Rectal smooth muscle tissue (tissue), 1 donor: ENCODE measurements at regions not wholly inside any gene's neighbourhood (a gene's known extent, or its start where the extent isn't known, plus 50 kb on each side); places are given as distances from the start of the nearest gene placed in this dataset.

Experiments
- H3K27ac ChIP-seq: one replicate; pipeline ENCODE4 v1.7.0; 2013; ENCODE audit warnings: low read depth, low read length, inconsistent platforms
- H3K27me3 ChIP-seq: one replicate; pipeline ENCODE4 v1.7.0; 2013; ENCODE audit warnings: low read length; ENCODE audit not compliant: control insufficient read depth, insufficient read depth
- H3K36me3 ChIP-seq: one replicate; pipeline ENCODE4 v1.7.0; 2013; ENCODE audit warnings: low read length; ENCODE audit not compliant: control insufficient read depth, insufficient read depth
- H3K4me1 ChIP-seq: one replicate; pipeline ENCODE4 v1.7.0; 2013; ENCODE audit warnings: low read length; ENCODE audit not compliant: control insufficient read depth, insufficient read depth
- H3K4me3 ChIP-seq: one replicate; pipeline ENCODE4 v1.7.0; 2013; ENCODE audit warnings: low read length
- H3K9ac ChIP-seq: one replicate; pipeline ENCODE4 v1.7.0; 2013; ENCODE audit warnings: low read length

DNA sequence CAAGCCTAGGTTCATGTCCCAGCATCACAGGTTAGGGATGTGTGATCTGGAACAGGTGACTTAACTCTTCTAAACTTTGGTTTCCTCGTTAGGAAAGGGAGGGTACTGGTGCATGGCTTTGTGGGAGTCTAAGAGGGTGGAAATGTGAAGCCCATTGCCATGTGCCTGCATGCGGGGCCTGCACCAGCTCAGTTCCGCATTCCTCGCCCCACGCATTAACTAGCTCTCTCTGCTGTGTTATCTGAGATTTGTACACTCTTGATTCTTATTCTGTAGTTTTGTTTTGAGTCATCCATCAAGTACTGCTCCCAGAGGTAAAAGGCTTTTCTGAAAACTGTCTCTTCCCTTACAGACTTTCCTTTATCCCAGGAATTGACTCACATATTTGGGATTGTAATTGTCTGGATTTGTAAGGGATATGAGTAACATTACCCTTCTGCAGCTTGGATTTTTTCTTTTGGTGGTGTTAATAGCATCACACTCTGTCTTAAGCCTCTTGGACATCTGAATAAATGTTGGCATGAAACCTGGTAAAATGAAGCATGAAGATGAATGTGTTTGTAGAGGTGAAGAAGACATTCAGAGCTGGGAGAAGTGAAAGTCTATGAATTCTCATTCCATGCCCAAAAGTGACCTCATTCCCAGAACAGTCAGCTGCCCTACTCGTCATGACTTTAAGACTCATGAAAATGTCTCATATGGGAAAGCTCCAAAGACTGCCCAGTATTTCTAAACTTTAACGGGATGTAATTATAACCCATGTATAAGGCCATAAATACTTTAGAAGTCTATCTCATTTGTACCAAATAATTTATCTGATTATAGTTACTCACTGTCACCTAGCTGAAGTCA is 357.3 kb downstream of the FOXA2 start:
- Histone ChIP-seq H3K27ac (no peak overlapping the region), H3K4me1 (no peaks in the 10 kb centered on the region), H3K4me3 (no peak overlapping the region), H3K27me3 (no peaks in the 10 kb centered on the region), H3K9ac (no peak overlapping the region), H3K36me3 (no peaks in the 10 kb centered on the region)

- Histone ChIP-seq H3K4me3 (no peak overlapping the region), H3K4me1 (no peaks in the 10 kb centered on the region), H3K9ac (no peak overlapping the region), H3K27me3 (peaks cover 2% of the 10 kb centered on the region), H3K27ac (no peak overlapping the region), H3K36me3 (no peaks in the 10 kb centered on the region)
Measured at GRCh38 chr20:22223236-22223635, 361.1 kb downstream of the FOXA2 start.

DNA sequence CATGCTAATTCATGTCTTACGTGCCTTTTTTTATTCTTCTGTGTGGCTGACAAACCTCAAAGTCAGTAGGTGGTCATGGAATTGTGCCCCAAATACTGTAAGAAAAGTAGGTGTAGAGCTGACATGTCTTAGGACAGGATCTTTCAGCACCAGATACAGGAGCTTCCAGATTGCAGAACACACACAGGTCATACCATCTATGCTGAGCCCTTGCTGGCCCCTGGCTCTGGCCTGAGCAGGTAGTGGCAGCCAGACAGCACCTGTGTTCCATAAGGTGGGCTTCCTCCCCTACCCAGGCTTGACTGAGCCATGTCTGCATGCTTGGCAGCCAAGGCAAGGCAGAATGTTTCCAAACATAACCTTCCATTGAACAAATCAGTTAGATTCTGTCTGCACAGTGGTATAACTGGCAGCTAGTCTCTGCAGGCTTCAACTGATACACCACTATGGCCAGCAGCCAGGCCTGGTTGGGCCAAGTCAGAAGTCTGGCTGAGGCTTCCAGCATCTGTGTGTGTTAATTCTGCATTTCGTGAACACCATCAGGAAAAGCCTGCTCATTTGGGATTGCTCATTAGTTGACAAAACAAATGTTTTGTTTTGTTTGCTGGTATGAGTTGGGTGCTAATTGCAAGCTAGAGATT is 366.5 kb downstream of the FOXA2 start:
- Histone ChIP-seq H3K27me3 (peaks cover 2% of the 10 kb centered on the region), H3K4me1 (no peaks in the 10 kb centered on the region), H3K4me3 (no peak overlapping the region), H3K9ac (no peak overlapping the region), H3K27ac (no peak overlapping the region), H3K36me3 (no peaks in the 10 kb centered on the region)

DNA sequence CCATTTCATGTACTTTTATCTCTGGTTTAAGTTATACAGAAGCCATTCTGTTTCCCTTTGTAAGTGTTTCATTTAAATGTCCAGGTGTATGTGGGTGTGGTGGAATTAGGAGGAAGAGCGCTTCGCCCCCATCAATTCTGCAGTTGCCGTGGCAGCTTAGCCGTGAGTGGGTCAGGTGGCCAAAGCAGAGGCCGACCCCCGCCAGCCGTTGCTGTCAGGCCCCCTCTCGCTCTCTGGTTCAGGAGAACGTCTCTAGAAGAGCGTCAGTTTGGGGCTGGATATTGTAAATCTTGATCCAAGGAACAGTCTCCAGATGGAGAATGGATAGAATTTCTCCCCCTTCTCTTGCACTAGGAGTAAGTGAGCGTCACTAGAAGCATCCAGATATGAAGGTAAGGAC is 367.4 kb downstream of the FOXA2 start:
- Histone ChIP-seq H3K9ac (no peak overlapping the region), H3K4me3 (no peak overlapping the region), H3K36me3 (no peaks in the 10 kb centered on the region), H3K27me3 (peaks cover 2% of the 10 kb centered on the region), H3K4me1 (no peaks in the 10 kb centered on the region), H3K27ac (no peak overlapping the region)

- H3K27me3 ChIP-seq: peaks cover 2% of the 10 kb centered on the region
- no peak overlapping the region for H3K9ac ChIP-seq
- no peaks in the 10 kb centered on the region for H3K4me1 ChIP-seq
- H3K4me3 ChIP-seq: no peak overlapping the region
- no peak overlapping the region for H3K27ac ChIP-seq
- H3K36me3 ChIP-seq: no peaks in the 10 kb centered on the region
Measured at GRCh38 chr20:22214296-22214695, 370.1 kb downstream of the FOXA2 start.

GRCh38 chr20:22213271-22213670 is 371.1 kb downstream of the FOXA2 start:
- Histone ChIP-seq H3K27ac (no peak overlapping the region), H3K4me3 (no peak overlapping the region), H3K9ac (no peak overlapping the region), H3K36me3 (no peaks in the 10 kb centered on the region), H3K4me1 (no peaks in the 10 kb centered on the region), H3K27me3 (no peaks in the 10 kb centered on the region)

DNA sequence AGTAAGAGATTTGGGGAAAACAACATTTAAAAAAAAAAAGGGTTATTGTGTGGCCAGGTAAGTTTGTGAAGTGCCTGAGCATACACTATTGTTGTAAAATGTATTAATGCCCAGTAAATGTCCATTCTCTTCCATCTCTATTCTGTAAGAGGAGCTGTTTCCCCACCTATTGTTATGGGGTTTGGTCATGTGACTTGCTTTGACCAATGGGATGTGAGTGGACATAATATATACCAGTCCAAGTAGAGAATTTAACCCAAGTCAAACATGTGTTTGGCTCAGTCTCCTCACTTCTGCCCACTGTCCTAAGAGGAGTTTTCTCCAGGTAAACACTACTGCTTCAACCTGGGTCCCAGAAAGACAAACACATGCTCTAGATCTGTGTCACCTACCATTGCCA is 377.1 kb downstream of the FOXA2 start:
- Histone ChIP-seq H3K4me1 (no peaks in the 10 kb centered on the region), H3K27ac (no peak overlapping the region), H3K4me3 (no peak overlapping the region), H3K9ac (no peak overlapping the region), H3K36me3 (no peaks in the 10 kb centered on the region), H3K27me3 (no peaks in the 10 kb centered on the region)

DNA sequence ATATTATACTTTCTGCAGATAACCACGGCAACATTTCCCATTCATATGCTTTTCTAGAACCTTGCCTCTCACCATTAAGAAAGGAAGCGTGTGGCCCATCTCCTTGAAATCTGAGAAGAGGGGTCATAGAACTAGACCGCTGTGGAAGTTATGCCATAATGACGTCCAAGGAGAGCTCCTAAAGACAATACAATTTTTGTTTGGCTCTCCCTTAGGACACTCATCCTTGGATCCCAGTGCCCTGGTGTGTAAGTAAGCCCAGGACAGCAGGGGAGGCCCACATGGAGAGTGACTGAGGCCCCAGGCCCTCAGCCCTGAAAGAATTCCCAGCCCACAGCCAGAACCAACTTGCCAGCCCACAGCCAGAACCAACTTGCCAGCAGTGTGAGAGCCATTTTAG is 379.6 kb downstream of the FOXA2 start:
- no peaks in the 10 kb centered on the region for H3K27me3 ChIP-seq
- H3K4me1 ChIP-seq: no peaks in the 10 kb centered on the region
- no peak overlapping the region for H3K9ac ChIP-seq
- H3K27ac ChIP-seq: no peak overlapping the region
- H3K36me3 ChIP-seq: no peaks in the 10 kb centered on the region
- no peak overlapping the region for H3K4me3 ChIP-seq

DNA sequence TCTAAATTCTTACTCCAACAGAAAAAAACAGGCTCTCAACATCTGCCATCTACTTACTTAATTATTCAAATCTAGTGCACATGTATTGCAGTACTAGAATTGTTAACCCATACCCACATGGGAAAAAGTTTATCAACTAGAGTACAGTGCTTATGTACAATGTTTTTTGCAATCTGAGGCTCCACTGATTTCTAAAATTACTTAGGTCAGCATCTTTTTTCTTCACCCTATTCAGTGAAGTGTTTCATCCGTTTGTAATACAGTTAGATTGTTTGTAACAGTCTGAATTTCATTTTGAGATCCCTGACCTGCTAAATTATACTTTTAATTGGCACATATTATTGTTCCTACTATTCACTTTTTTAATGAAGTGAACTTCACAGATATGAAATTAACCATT is 402.2 kb downstream of the FOXA2 start:
- no peaks in the 10 kb centered on the region for H3K36me3 ChIP-seq
- H3K9ac ChIP-seq: no peak overlapping the region
- no peak overlapping the region for H3K27ac ChIP-seq
- no peak overlapping the region for H3K4me3 ChIP-seq
- H3K27me3 ChIP-seq: no peaks in the 10 kb centered on the region
- H3K4me1 ChIP-seq: no peaks in the 10 kb centered on the region

- Histone ChIP-seq H3K27ac (no peak overlapping the region), H3K4me1 (no peaks in the 10 kb centered on the region), H3K27me3 (no peaks in the 10 kb centered on the region)
Measured at GRCh38 chr20:22180244-22180643, 404.1 kb downstream of the FOXA2 start.

DNA sequence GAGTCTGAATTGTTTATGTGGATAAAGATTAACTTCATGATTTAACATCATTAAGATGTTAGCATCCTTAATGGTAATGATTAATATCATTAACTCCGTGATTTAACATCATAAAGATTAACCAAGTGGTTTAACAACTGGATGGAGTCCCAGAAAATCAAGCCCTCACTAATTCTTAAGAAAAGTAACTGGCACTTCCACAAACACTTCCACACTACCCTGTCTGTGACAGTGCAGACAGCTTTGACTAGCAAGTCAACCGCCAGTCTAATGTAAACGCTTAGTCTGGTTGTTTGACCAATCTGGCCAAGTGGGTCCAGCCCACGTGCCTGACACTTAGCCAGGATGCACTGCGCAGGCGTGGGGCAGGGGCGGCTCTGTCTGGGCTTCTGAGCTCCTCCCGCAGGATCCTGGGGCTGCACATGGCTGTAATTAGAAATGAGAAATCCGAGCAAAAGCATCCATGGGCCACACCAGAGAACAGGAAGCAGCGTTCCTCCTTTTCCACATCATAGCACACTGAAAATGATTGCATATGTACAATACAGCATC is 424.2 kb downstream of the FOXA2 start:
- no peak overlapping the region for H3K27ac ChIP-seq
- no peak overlapping the region for H3K4me3 ChIP-seq
- H3K27me3 ChIP-seq: no peaks in the 10 kb centered on the region
- no peaks in the 10 kb centered on the region for H3K36me3 ChIP-seq
- no peaks in the 10 kb centered on the region for H3K4me1 ChIP-seq
- H3K9ac ChIP-seq: no peak overlapping the region

More at GRCh38 chr20:22180244-22180643, 404.1 kb downstream of the FOXA2 start:
- Histone ChIP-seq H3K9ac (no peak overlapping the region), H3K4me3 (no peak overlapping the region), H3K36me3 (no peaks in the 10 kb centered on the region)

DNA sequence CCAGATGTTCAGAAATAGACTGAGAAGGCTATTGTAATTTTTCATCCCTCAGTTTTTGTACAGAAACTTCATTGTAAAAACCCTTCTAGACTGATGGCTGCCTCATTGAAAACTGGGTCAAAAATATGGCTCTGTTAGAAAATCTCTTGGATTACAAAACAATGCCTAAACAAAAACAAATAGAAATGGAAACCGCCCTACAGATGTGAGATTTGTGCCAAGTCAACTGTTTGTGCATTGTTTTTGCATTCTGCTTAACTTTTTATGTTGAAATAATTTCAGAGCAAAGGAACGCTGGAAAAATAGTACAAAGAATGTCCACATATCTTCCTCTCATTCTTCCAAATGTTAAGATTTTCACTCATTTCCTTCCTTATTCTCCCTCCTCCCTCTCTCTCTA is 425.1 kb downstream of the FOXA2 start:
- no peak overlapping the region for H3K27ac ChIP-seq
- no peak overlapping the region for H3K4me3 ChIP-seq
- no peaks in the 10 kb centered on the region for H3K36me3 ChIP-seq
- no peaks in the 10 kb centered on the region for H3K4me1 ChIP-seq
- H3K27me3 ChIP-seq: no peaks in the 10 kb centered on the region
- no peak overlapping the region for H3K9ac ChIP-seq
